ENCODE measurements at regions not wholly inside any gene's neighbourhood (a gene's known extent, or its start where the extent isn't known, plus 50 kb on each side); places are given as distances from the start of the nearest gene placed in this dataset.

DNA sequence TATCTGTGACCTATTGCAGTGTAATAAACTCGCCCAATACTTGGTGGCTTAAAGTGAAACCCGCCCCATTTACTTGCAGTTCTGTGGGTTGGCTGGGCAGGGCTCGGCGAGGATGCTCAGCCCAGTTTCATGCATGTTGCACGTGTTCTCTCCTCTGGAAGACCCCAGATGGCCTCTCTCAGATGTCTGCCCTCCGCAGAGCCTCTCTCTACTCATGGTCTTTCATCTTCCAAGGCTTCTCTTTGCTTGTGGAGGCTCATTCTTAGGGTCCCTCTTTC lies 251.4 kb downstream of the SOD2 start:
- TF ChIP-seq ZNF57 (CRISPR knock-in tag; IDR thresholded peaks at IDR 0.05): no peak
- TF ChIP-seq, protein P1, sequence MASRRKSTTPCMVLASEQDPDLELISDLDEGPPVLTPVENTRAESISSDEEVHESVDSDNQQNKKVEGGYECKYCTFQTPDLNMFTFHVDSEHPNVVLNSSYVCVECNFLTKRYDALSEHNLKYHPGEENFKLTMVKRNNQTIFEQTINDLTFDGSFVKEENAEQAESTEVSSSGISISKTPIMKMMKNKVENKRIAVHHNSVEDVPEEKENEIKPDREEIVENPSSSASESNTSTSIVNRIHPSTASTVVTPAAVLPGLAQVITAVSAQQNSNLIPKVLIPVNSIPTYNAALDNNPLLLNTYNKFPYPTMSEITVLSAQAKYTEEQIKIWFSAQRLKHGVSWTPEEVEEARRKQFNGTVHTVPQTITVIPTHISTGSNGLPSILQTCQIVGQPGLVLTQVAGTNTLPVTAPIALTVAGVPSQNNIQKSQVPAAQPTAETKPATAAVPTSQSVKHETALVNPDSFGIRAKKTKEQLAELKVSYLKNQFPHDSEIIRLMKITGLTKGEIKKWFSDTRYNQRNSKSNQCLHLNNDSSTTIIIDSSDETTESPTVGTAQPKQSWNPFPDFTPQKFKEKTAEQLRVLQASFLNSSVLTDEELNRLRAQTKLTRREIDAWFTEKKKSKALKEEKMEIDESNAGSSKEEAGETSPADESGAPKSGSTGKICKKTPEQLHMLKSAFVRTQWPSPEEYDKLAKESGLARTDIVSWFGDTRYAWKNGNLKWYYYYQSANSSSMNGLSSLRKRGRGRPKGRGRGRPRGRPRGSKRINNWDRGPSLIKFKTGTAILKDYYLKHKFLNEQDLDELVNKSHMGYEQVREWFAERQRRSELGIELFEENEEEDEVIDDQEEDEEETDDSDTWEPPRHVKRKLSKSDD (conservative IDR thresholded peaks at IDR 0.05; ENCODE audit: low read length): no peak
- TF ChIP-seq ZNF217 (CRISPR knock-in tag; IDR thresholded peaks at IDR 0.05): no peak
- TF ChIP-seq ZC3H8 (IDR thresholded peaks at IDR 0.05): no peak
- no peak for TF ChIP-seq SOX6 (IDR thresholded peaks at IDR 0.05)
- no peak for TF ChIP-seq JUND (IDR thresholded peaks at IDR 0.05; ENCODE audit: borderline replicate concordance, low read depth, low read length)
- TF ChIP-seq JUND (tag; IDR thresholded peaks at IDR 0.05; ENCODE audit: borderline replicate concordance, low read depth, low read length): no peak
- no peak for TF ChIP-seq TRIM28 (IDR thresholded peaks at IDR 0.05)
- no peak for TF ChIP-seq U2AF1 (optimal IDR thresholded peaks at IDR 0.05; ENCODE audit: low read depth, low read length)
- TF ChIP-seq ZNF717 (CRISPR knock-in tag; IDR thresholded peaks at IDR 0.05): no peak
- TF ChIP-seq TEAD4 (IDR thresholded peaks at IDR 0.05; ENCODE audit: low read length): no peak
- no peak for TF ChIP-seq TEAD4 (CRISPR knock-in tag; IDR thresholded peaks at IDR 0.05; ENCODE audit: borderline replicate concordance)
- Histone ChIP-seq H3K27ac (ENCODE audit: extremely low read depth, low read depth, low read length) (no peak overlapping the region), H3K4me1 (replicated peaks in 1 of 2; ENCODE audit: control insufficient read depth in 2 of 2, insufficient read depth in 2 of 2, low read length in 2 of 2) (no peaks in the 10 kb centered on the region), H3K9me1 (ENCODE audit: control insufficient read depth, insufficient read depth, low read length) (no peaks in the 10 kb centered on the region), H3K4me2 (ENCODE audit: insufficient read depth, low read length) (no peak overlapping the region), H3K9me3 (replicated peaks; ENCODE audit: control insufficient read depth, insufficient read depth, low read depth, low read length) (no peaks in the 10 kb centered on the region), H3K9ac (ENCODE audit: insufficient read depth in 1 of 2, low read depth in 2 of 2, low read length in 2 of 2) (no peak overlapping the region), H3K4me3 (no peak overlapping the region), H4K20me1 (replicated peaks; ENCODE audit: control insufficient read depth, insufficient read depth, low read length) (no peaks in the 10 kb centered on the region), H2AFZ (ENCODE audit: low read depth, low read length) (no peak overlapping the region), H3K36me3 (ENCODE audit: control insufficient read depth, insufficient read depth, low read length) (no peaks in the 10 kb centered on the region), H3K79me2 (ENCODE audit: control insufficient read depth, insufficient read depth, low read length) (no peaks in the 10 kb centered on the region), H3K27me3 (ENCODE audit: control insufficient read depth in 2 of 2, insufficient read depth in 2 of 2, low read length in 2 of 2) (peaks cover 10 to 53% of the 10 kb centered on the region in 2 experiments)
- DNase-seq (ENCODE audit: extremely low read depth in 1 of 4, low spot score in 3 of 4): no peak
- intact Hi-C loops (cut with micrococcal nuclease): no loop called here
- ChIA-PET CTCF (ENCODE audit: low intra/inter-chr PET ratio) (no interaction called here), POLR2A (no interaction called here)
- ATAC-seq: no peak
- WGBS (ENCODE audit: insufficient coverage, low coverage, missing lambda C conversion rate): 0% methylated on average over 6 of the region's 6 CpGs
- no TSS peak for BruUV-seq (replicated peaks)
- FAIRE-seq: no peak
- in situ Hi-C loops (cut with MboI): no loop called here

All from K562 (cell line).